CD8-positive, alpha-beta memory T cell (primary cell): ENCODE measurements at regions not wholly inside any gene's neighbourhood (a gene's known extent, or its start where the extent isn't known, plus 50 kb on each side); places are given as distances from the start of the nearest gene placed in this dataset.

Source experiments
- CTCF ChIA-PET: fragments of 350-600 bp; sonication (Branson Sonifier 250); formaldehyde crosslinking; loops from one replicate; lab custom pipeline; 2021; ENCODE audit warnings: antibody characterized with exemption; lab: Charles Lee
- POLR2A ChIA-PET: fragments of 350-600 bp; sonication (Branson Sonifier 250); formaldehyde crosslinking; loops from one replicate; lab custom pipeline; 2021; ENCODE audit warnings: antibody characterized with exemption; lab: Charles Lee
- DNase-seq, 5 donors: peaks; one replicate each; pipeline versions ENCODE4 v3.0.0 to v3.0.0-alpha.2; 2020 to 2022; ENCODE audit warnings: mixed read lengths in 1 of 5
- H3K27ac ChIP-seq: one replicate; pipeline ENCODE4 v1.7.0; 2013; ENCODE audit warnings: low read depth, mild to moderate bottlenecking, low read length, moderate library complexity
- H3K27me3 ChIP-seq: 2 replicates; pipeline ENCODE4 v1.7.0; 2013; ENCODE audit warnings: low read length, mild to moderate bottlenecking; ENCODE audit not compliant: insufficient read depth, poor library complexity, severe bottlenecking
- H3K36me3 ChIP-seq: 2 replicates; pipeline ENCODE4 v1.7.0; 2013; ENCODE audit warnings: mild to moderate bottlenecking, low read length, moderate library complexity; ENCODE audit not compliant: insufficient read depth
- H3K4me1 ChIP-seq: 2 replicates; pipeline ENCODE4 v1.7.0; 2013; ENCODE audit warnings: mild to moderate bottlenecking, low read length, moderate library complexity; ENCODE audit not compliant: insufficient read depth
- H3K4me3 ChIP-seq: 2 replicates; pipeline ENCODE4 v1.7.0; 2013; ENCODE audit warnings: mild to moderate bottlenecking, low read length
- H3K9me3 ChIP-seq: 2 replicates; pipeline ENCODE4 v1.7.0; 2013; ENCODE audit warnings: mild to moderate bottlenecking, low read length
- H3K27ac Mint-ChIP-seq, 8 donors: one replicate each; pipeline ENCODE4 v1.8.0; 2020 to 2021; ENCODE audit warnings: mixed read lengths in 8 of 8, mild to moderate bottlenecking in 6 of 8, inconsistent platforms in 3 of 8, moderate library complexity in 3 of 8
- H3K27me3 Mint-ChIP-seq, 2 donors: one replicate each; pipeline ENCODE4 v1.8.0; 2020 to 2021; ENCODE audit warnings: mixed read lengths in 2 of 2, mild to moderate bottlenecking in 1 of 2, moderate library complexity in 1 of 2
- H3K36me3 Mint-ChIP-seq, 3 donors: one replicate each; pipeline ENCODE4 v1.8.0; 2020 to 2021; ENCODE audit warnings: mixed read lengths in 3 of 3, inconsistent platforms in 1 of 3, mild to moderate bottlenecking in 1 of 3
- H3K4me1 Mint-ChIP-seq, 3 donors: one replicate each; pipeline ENCODE4 v1.8.0; 2020 to 2021; ENCODE audit warnings: mixed read lengths in 3 of 3, inconsistent platforms in 1 of 3, mild to moderate bottlenecking in 1 of 3
- H3K4me3 Mint-ChIP-seq, 7 donors: one replicate each; pipeline ENCODE4 v1.8.0; 2020 to 2021; ENCODE audit warnings: mixed read lengths in 7 of 7, mild to moderate bottlenecking in 6 of 7, moderate library complexity in 4 of 7, inconsistent platforms in 2 of 7
- H3K9me3 Mint-ChIP-seq, 5 donors: one replicate each; pipeline ENCODE4 v1.8.0; 2020 to 2022; ENCODE audit warnings: mixed read lengths in 5 of 5, mild to moderate bottlenecking in 3 of 5, moderate library complexity in 2 of 5, inconsistent platforms in 1 of 5

- Mint-ChIP-seq H3K4me1 (no peaks in the 10 kb centered on the region), H3K27me3 (peaks cover 2 to 10% of the 10 kb centered on the region in 2 donors), H3K9me3 (peaks cover 0 to 10% (median 4%) of the 10 kb centered on the region in 5 donors), H3K4me3 (no peak overlapping the region), H3K27ac (no peak overlapping the region), H3K36me3 (no peaks in the 10 kb centered on the region)
- H3K36me3 ChIP-seq = no peaks in the 10 kb centered on the region
- no peaks in the 10 kb centered on the region for H3K27me3 ChIP-seq
- no peak for DNase-seq
- ChIA-PET CTCF (no interaction called here), POLR2A (no interaction called here)
- H3K27ac ChIP-seq = no peak overlapping the region
- no peak overlapping the region for H3K4me3 ChIP-seq
- H3K4me1 ChIP-seq = no peaks in the 10 kb centered on the region
- H3K9me3 ChIP-seq = no peaks in the 10 kb centered on the region
These were observed 1040.8 kb downstream of the TAF11L14 start for GRCh38 chr5:18675041-18675440.

GRCh38 chr5:18686253-18686652 lies 1052.0 kb downstream of the TAF11L14 start:
- Mint-ChIP-seq H3K27ac (no peak overlapping the region), H3K9me3 (peaks cover 2 to 16% (median 6%) of the 10 kb centered on the region in 5 donors), H3K4me1 (no peaks in the 10 kb centered on the region), H3K27me3 (peaks cover 0 to 6% of the 10 kb centered on the region in 2 donors), H3K36me3 (no peaks in the 10 kb centered on the region), H3K4me3 (no peak overlapping the region)
- no peaks in the 10 kb centered on the region for H3K27me3 ChIP-seq
- H3K36me3 ChIP-seq = no peaks in the 10 kb centered on the region
- no peaks in the 10 kb centered on the region for H3K9me3 ChIP-seq
- ChIA-PET CTCF (no interaction called here), POLR2A (no interaction called here)
- H3K27ac ChIP-seq = no peak overlapping the region
- no peaks in the 10 kb centered on the region for H3K4me1 ChIP-seq
- no peak for DNase-seq
- no peak overlapping the region for H3K4me3 ChIP-seq

- H3K9me3 Mint-ChIP-seq = peaks cover 2 to 14% (median 6%) of the 10 kb centered on the region in 5 donors
- Histone ChIP-seq H3K4me1 (no peaks in the 10 kb centered on the region), H3K9me3 (no peaks in the 10 kb centered on the region), H3K27ac (no peak overlapping the region), H3K4me3 (no peak overlapping the region), H3K36me3 (no peaks in the 10 kb centered on the region), H3K27me3 (no peaks in the 10 kb centered on the region)
- CTCF ChIA-PET = no interaction called here
- H3K27me3 Mint-ChIP-seq = peaks cover 0 to 6% of the 10 kb centered on the region in 2 donors
- DNase-seq = no peak
- H3K27ac Mint-ChIP-seq = no peak overlapping the region
- POLR2A ChIA-PET = no interaction called here
- no peaks in the 10 kb centered on the region for H3K4me1 Mint-ChIP-seq
- H3K36me3 Mint-ChIP-seq = no peaks in the 10 kb centered on the region
- no peak overlapping the region for H3K4me3 Mint-ChIP-seq
These were observed 1053.2 kb downstream of the TAF11L14 start for GRCh38 chr5:18687429-18687828.

- Mint-ChIP-seq H3K27ac (peak overlapping the region in 1 of 8 donors; percentile 25), H3K4me3 (no peak overlapping the region), H3K9me3 (no peaks in the 10 kb centered on the region), H3K27me3 (peaks cover 0 to 1% of the 10 kb centered on the region in 2 donors), H3K36me3 (peaks cover 0 to 2% (median 0%) of the 10 kb centered on the region in 3 donors), H3K4me1 (peaks cover 14 to 24% (median 15%) of the 10 kb centered on the region in 3 donors)
- H3K9me3 ChIP-seq = no peaks in the 10 kb centered on the region
- ChIA-PET CTCF (interaction anchor here (0.9 to 1.3 kb wide), 3 partner anchors 10 to 238 kb away, joined by 3 read pairs; no protein-coding TSS in a partner anchor), POLR2A (no interaction called here)
- no peak for DNase-seq
- no peak overlapping the region for H3K4me3 ChIP-seq
- H3K36me3 ChIP-seq = no peaks in the 10 kb centered on the region
- no peaks in the 10 kb centered on the region for H3K27me3 ChIP-seq
- H3K27ac ChIP-seq = no peak overlapping the region
- H3K4me1 ChIP-seq = peaks cover 7% of the 10 kb centered on the region
These were observed 1065.4 kb downstream of the TAF11L14 start for GRCh38 chr5:18699681-18700080.

GRCh38 chr5:18702821-18703220 lies 1068.6 kb downstream of the TAF11L14 start:
- H3K27me3 Mint-ChIP-seq = peaks cover 0 to 1% of the 10 kb centered on the region in 2 donors
- Histone ChIP-seq H3K4me3 (no peak overlapping the region), H3K27me3 (no peaks in the 10 kb centered on the region), H3K27ac (no peak overlapping the region), H3K36me3 (no peaks in the 10 kb centered on the region), H3K9me3 (no peaks in the 10 kb centered on the region), H3K4me1 (peaks cover 4% of the 10 kb centered on the region)
- H3K36me3 Mint-ChIP-seq = peaks cover 0 to 2% (median 0%) of the 10 kb centered on the region in 3 donors
- H3K4me3 Mint-ChIP-seq = no peak overlapping the region
- H3K27ac Mint-ChIP-seq = peak overlapping the region in 1 of 8 donors; percentile 45
- CTCF ChIA-PET = no interaction called here
- POLR2A ChIA-PET = no interaction called here
- DNase-seq = no peak
- H3K9me3 Mint-ChIP-seq = no peaks in the 10 kb centered on the region
- peaks cover 10 to 22% (median 11%) of the 10 kb centered on the region in 3 donors for H3K4me1 Mint-ChIP-seq

- no peaks in the 10 kb centered on the region for H3K27me3 Mint-ChIP-seq
These were observed 1078.8 kb downstream of the TAF11L14 start for GRCh38 chr5:18712936-18713485.

GRCh38 chr5:18720002-18720401 lies 1085.7 kb downstream of the TAF11L14 start:
- H3K9me3 ChIP-seq = no peaks in the 10 kb centered on the region

More at GRCh38 chr5:18712936-18713485, 1078.8 kb downstream of the TAF11L14 start:
- H3K27me3 ChIP-seq = no peaks in the 10 kb centered on the region
- Mint-ChIP-seq H3K27ac (no peak overlapping the region), H3K36me3 (peaks cover 0 to 2% (median under 1%) of the 10 kb centered on the region in 3 donors), H3K4me3 (no peak overlapping the region), H3K9me3 (peaks cover 0 to 7% (median 0%) of the 10 kb centered on the region in 5 donors), H3K4me1 (no peaks in the 10 kb centered on the region)
- ChIA-PET POLR2A (no interaction called here), CTCF (interaction anchor here (1.0 kb wide), 1 partner anchor 14 kb away, joined by 3 read pairs; no protein-coding TSS in a partner anchor)
- no peaks in the 10 kb centered on the region for H3K4me1 ChIP-seq
- DNase-seq = no peak
- no peaks in the 10 kb centered on the region for H3K36me3 ChIP-seq
- no peak overlapping the region for H3K4me3 ChIP-seq
- H3K27ac ChIP-seq = no peak overlapping the region
- no peaks in the 10 kb centered on the region for H3K9me3 ChIP-seq

GRCh38 chr5:18732556-18733479 lies 1098.6 kb downstream of the TAF11L14 start:
- ChIA-PET POLR2A (no interaction called here), CTCF (no interaction called here)
- H3K4me1 Mint-ChIP-seq = peaks cover 40 to 57% (median 55%) of the 10 kb centered on the region in 3 donors
- Histone ChIP-seq H3K9me3 (no peaks in the 10 kb centered on the region), H3K27ac (no peak overlapping the region), H3K36me3 (peaks cover 7% of the 10 kb centered on the region), H3K4me3 (no peak overlapping the region), H3K27me3 (no peaks in the 10 kb centered on the region), H3K4me1 (no peaks in the 10 kb centered on the region)
- peak overlapping the region in 1 of 8 donors; percentile 33 for H3K27ac Mint-ChIP-seq
- no peak overlapping the region for H3K4me3 Mint-ChIP-seq
- H3K27me3 Mint-ChIP-seq = no peaks in the 10 kb centered on the region
- H3K36me3 Mint-ChIP-seq = peaks cover 19 to 61% (median 22%) of the 10 kb centered on the region in 3 donors
- DNase-seq = no peak
- H3K9me3 Mint-ChIP-seq = no peaks in the 10 kb centered on the region

More at GRCh38 chr5:18720002-18720401, 1085.7 kb downstream of the TAF11L14 start:
- ChIA-PET POLR2A (no interaction called here), CTCF (no interaction called here)
- Mint-ChIP-seq H3K4me3 (no peak overlapping the region), H3K4me1 (peaks cover 13 to 27% (median 17%) of the 10 kb centered on the region in 3 donors), H3K27me3 (no peaks in the 10 kb centered on the region), H3K36me3 (peaks cover 0 to 5% (median 1%) of the 10 kb centered on the region in 3 donors), H3K27ac (no peak overlapping the region), H3K9me3 (no peaks in the 10 kb centered on the region)
- no peaks in the 10 kb centered on the region for H3K36me3 ChIP-seq
- no peak overlapping the region for H3K27ac ChIP-seq
- no peaks in the 10 kb centered on the region for H3K27me3 ChIP-seq
- no peak for DNase-seq
- no peak overlapping the region for H3K4me3 ChIP-seq
- no peaks in the 10 kb centered on the region for H3K4me1 ChIP-seq
